ENCODE measurements at regions not wholly inside any gene's neighbourhood (a gene's known extent, or its start where the extent isn't known, plus 50 kb on each side); places are given as distances from the start of the nearest gene placed in this dataset.

DNA sequence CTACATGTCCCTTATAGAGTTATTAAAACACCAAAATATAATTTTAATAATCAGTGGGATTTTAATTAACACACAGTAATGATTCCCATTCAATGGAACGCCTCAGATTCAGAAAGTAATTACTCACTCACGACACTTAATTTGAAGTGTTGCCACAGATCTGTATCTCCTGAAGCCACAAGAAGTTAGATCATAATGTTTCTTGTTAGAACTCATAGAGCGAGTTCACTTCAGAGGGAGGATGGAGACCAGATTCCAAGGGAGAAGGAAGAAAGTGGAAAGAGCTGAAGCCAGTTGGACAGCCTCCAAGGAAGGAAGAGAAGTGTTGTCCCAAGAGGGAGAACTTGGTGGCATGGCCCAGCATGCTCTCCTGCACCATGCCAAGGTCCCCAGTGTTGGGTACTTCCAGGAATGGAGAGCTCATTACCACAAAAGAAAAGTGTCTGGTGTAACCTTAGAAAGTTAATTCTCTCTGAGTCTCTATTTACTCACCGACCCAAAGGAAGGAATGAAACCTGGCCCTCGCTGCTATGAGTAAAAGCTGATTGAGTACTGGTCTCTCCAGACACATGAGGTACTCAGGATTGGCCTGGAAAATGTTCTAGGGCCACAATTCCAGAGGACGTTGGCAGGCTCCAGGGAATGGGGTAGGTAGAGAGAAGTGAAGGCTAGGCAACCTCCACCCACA lies 305.4 kb downstream of the BCL11B start:
- POLR2A ChIA-PET = no interaction called here
- intact Hi-C loops (cut with micrococcal nuclease; ENCODE audit: unreplicated experiment) = no loop called here
- Histone ChIP-seq H3K36me3 (ENCODE audit: control insufficient read depth, insufficient read depth, low read length) (no peaks in the 10 kb centered on the region), H3K4me3 (ENCODE audit: low read depth, low read length) (no peak overlapping the region), H3K27me3 (replicated peaks; ENCODE audit: control insufficient read depth, insufficient read depth, low read length) (no peaks in the 10 kb centered on the region), H3K9me3 (no peaks in the 10 kb centered on the region), H3K4me1 (no peaks in the 10 kb centered on the region)
- Mint-ChIP-seq H3K9me3 (ENCODE audit: unreplicated experiment) (no peaks in the 10 kb centered on the region), H3K27me3 (ENCODE audit: insufficient read depth, unreplicated experiment) (peaks cover 11% of the 10 kb centered on the region), H3K4me3 (ENCODE audit: unreplicated experiment) (no peak overlapping the region), H3K27ac (ENCODE audit: unreplicated experiment) (no peak overlapping the region), H3K36me3 (ENCODE audit: insufficient read depth, unreplicated experiment) (no peaks in the 10 kb centered on the region), H3K4me1 (ENCODE audit: low read depth, unreplicated experiment) (no peaks in the 10 kb centered on the region)
- BruUV-seq (replicated peaks) = no TSS peak
- DNase-seq = no peak
- TF ChIP-seq CTCF (IDR thresholded peaks at IDR 0.05; ENCODE audit: insufficient read depth in 1 of 2, low read depth in 1 of 2, low read length in 1 of 2, severe bottlenecking in 1 of 2, unreplicated experiment in 1 of 2) = no peak
- CTCF ChIA-PET = no interaction called here

- Mint-ChIP-seq H3K27ac (ENCODE audit: unreplicated experiment) (no peak overlapping the region), H3K27me3 (ENCODE audit: insufficient read depth, unreplicated experiment) (peaks cover 3% of the 10 kb centered on the region), H3K9me3 (ENCODE audit: unreplicated experiment) (no peaks in the 10 kb centered on the region), H3K36me3 (ENCODE audit: insufficient read depth, unreplicated experiment) (no peaks in the 10 kb centered on the region), H3K4me3 (ENCODE audit: unreplicated experiment) (no peak overlapping the region), H3K4me1 (ENCODE audit: low read depth, unreplicated experiment) (no peaks in the 10 kb centered on the region)
- POLR2A ChIA-PET = no interaction called here
- intact Hi-C loops (cut with micrococcal nuclease; ENCODE audit: unreplicated experiment) = no loop called here
- DNase-seq = no peak
- Histone ChIP-seq H3K27me3 (replicated peaks; ENCODE audit: control insufficient read depth, insufficient read depth, low read length) (no peaks in the 10 kb centered on the region), H3K36me3 (ENCODE audit: control insufficient read depth, insufficient read depth, low read length) (no peaks in the 10 kb centered on the region), H3K4me3 (ENCODE audit: low read depth, low read length) (no peak overlapping the region), H3K4me1 (no peaks in the 10 kb centered on the region), H3K9me3 (no peaks in the 10 kb centered on the region)
- TF ChIP-seq CTCF (IDR thresholded peaks at IDR 0.05; ENCODE audit: insufficient read depth in 1 of 2, low read depth in 1 of 2, low read length in 1 of 2, severe bottlenecking in 1 of 2, unreplicated experiment in 1 of 2) = no peak
- CTCF ChIA-PET = no interaction called here
- no TSS peak for BruUV-seq (replicated peaks)
Observed at GRCh38 chr14:98974113-98974512, 297.9 kb downstream of the BCL11B start.

GRCh38 chr14:98976271-98976670 lies 295.7 kb downstream of the BCL11B start:
- Histone ChIP-seq H3K36me3 (ENCODE audit: control insufficient read depth, insufficient read depth, low read length) (no peaks in the 10 kb centered on the region), H3K9me3 (no peaks in the 10 kb centered on the region), H3K27me3 (replicated peaks; ENCODE audit: control insufficient read depth, insufficient read depth, low read length) (no peaks in the 10 kb centered on the region), H3K4me3 (ENCODE audit: low read depth, low read length) (no peak overlapping the region), H3K4me1 (no peaks in the 10 kb centered on the region)
- no TSS peak for BruUV-seq (replicated peaks)
- H3K4me3 Mint-ChIP-seq (ENCODE audit: unreplicated experiment) = no peak overlapping the region
- TF ChIP-seq CTCF (IDR thresholded peaks at IDR 0.05; ENCODE audit: insufficient read depth in 1 of 2, low read depth in 1 of 2, low read length in 1 of 2, severe bottlenecking in 1 of 2, unreplicated experiment in 1 of 2) = no peak
- CTCF ChIA-PET = no interaction called here
- H3K9me3 Mint-ChIP-seq (ENCODE audit: unreplicated experiment) = no peaks in the 10 kb centered on the region
- H3K27ac Mint-ChIP-seq (ENCODE audit: unreplicated experiment) = no peak overlapping the region
- no peaks in the 10 kb centered on the region for H3K4me1 Mint-ChIP-seq (ENCODE audit: low read depth, unreplicated experiment)
- POLR2A ChIA-PET = no interaction called here
- no peak for DNase-seq
- no peaks in the 10 kb centered on the region for H3K27me3 Mint-ChIP-seq (ENCODE audit: insufficient read depth, unreplicated experiment)
- no peaks in the 10 kb centered on the region for H3K36me3 Mint-ChIP-seq (ENCODE audit: insufficient read depth, unreplicated experiment)
- intact Hi-C loops (cut with micrococcal nuclease; ENCODE audit: unreplicated experiment) = no loop called here

Measured in Caco-2 (cell line).